ENCODE measurements at regions not wholly inside any gene's neighbourhood (a gene's known extent, or its start where the extent isn't known, plus 50 kb on each side); places are given as distances from the start of the nearest gene placed in this dataset.
"Not testable (repeated sequence)": the region's sequence is repeated elsewhere in the genome, so short reads cannot be mapped to it uniquely, and the experiment has no call there.

DNA sequence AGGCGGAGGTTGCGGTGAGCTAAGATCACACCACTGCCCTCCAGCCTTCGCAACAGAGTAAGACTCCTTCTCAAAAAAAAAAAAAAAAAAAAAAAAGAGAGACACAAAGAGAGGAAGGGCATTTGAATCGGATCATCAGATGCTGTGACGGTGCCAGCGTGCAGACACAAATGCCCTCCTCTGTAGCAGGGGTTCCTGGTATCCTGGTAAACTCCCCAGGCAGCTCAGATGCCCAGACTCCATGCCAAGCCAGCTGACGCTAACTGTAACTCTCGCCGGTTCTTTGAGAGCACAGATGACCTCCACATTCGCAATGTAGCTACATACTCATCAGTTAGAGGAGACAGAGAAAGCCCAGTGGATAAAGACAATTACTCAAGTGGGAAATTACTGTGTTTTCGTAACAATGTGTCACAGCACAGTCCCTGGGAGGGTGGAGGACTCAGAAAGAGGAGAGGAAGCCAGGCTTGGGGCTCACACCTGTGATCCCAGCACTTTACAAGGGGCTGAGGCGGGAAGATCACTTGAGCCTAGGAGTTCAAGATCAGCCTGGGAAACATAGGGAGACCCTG lies 153.1 kb downstream of the BRD1 start:
- no peak for DNase-seq

DNA sequence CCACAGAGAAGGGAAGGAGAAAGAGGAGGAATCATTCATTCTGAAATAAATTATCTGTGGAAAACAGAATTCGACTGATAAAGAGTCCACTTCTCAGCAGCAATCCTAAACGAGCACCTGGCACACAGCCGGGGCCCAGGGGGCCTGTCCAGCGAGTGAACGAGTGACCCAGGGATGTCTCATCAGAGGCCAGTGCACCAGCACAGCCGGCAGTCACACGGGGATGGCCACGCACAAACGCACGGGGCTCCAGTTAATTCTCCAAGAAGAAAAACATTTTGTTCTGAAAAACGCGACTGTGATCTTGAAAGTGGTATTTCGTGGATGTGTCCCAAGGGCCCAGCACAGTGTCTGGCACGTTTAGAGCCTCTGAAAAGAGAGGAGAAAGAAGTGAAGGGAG lies 154.6 kb downstream of the BRD1 start:
- no peak for DNase-seq

GRCh38 chr22:49672014-49672516 lies 155.6 kb downstream of the BRD1 start:
- no peak for DNase-seq

GRCh38 chr22:49671331-49672013 lies 156.2 kb downstream of the BRD1 start:
- DNase-seq: no peak

DNA sequence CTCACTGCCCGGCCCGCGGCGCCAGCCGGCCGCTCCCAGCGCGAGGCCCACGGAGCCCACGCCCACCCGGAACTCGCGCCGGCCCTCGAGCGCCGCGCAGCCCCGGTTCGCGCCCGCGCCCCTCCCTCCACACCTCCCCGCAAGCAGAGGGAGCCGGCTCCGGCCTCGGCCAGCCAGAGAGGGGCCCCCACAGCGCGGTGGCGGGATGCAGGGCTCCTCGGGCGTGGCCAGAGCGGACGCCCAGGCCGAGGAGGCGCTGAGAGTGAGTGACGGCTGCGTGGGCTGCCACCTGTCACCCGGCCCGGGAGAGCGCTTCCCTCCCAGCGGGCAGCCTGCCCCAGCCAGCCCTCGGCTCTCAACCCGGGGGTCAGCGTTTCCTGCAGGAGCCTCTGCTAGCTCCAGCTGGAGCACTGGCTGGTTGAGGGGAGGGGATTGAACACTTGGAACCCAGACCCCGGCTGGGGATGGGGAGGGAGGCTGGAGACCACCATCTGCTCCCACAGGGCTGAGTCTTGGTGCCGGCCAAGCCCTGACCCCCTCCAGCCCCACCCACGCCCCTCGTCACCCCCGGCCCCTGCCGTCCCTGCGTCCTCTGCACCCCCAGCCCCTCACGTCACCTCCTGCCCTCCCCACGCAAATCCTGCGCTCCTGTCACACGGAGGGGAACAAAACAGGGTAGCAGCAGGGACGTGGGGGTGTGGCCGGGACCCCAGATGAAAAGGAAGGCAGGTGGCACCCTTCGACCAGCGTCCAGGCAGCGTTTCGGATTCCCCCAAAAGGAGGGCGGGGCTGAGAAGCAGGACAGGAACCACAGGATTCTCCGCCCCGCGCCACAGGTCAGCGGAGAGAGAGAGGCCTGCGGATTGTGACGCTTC lies 157.0 kb downstream of the BRD1 start:
- no peak for DNase-seq

GRCh38 chr22:49669969-49670455 lies 157.7 kb downstream of the BRD1 start:
- not testable (repeated sequence) for DNase-seq

DNA sequence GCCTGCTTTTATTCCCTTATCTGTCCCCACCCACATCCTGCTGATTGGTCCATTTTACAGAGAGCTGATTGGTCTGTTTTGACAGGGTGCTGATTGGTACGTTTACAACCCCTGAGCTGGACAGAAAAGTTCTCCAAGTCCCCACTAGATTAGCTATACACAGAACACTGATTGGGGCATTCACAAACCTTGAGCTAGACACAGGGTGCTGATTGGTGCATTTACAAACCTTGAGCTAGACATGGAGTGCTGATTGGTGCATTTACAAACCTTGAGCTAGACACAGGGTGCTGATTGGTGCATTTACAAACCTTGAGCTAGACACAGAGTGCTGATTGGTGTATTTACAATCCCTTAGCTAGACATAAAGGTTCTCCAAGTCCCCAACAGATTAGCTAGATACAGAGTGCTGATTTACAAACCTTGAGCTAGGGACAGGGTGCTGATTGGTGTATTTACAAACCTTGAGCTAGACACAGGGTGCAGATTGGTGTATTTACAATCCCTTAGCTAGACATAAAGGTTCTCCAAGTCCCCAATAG lies 158.2 kb downstream of the BRD1 start:
- not testable (repeated sequence) for DNase-seq

DNA sequence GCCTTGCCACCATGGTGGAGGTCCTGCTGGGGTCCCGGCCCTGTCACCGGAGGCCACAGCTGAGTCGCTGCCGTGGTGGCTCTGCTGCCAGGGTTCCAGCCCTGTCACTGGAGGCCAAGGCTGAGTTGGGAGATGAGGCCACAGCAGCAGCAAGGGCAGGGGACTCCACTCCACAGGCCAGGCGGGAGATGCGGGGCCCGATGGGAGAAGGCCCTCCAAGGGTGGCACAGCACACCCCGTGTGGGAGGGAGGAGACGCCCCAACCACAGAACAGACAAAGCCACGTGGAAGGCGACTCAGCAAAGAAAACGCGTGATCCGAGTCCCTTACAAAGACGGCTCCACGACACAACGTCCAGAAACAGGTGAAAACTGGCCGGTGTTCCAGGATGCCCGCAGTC lies 159.3 kb downstream of the BRD1 start:
- no peak for DNase-seq

GRCh38 chr22:49667236-49667635 lies 160.4 kb downstream of the BRD1 start:
- DNase-seq: no peak

- no peak for DNase-seq
Measured at GRCh38 chr22:49666146-49666809, 161.4 kb downstream of the BRD1 start.

DNA sequence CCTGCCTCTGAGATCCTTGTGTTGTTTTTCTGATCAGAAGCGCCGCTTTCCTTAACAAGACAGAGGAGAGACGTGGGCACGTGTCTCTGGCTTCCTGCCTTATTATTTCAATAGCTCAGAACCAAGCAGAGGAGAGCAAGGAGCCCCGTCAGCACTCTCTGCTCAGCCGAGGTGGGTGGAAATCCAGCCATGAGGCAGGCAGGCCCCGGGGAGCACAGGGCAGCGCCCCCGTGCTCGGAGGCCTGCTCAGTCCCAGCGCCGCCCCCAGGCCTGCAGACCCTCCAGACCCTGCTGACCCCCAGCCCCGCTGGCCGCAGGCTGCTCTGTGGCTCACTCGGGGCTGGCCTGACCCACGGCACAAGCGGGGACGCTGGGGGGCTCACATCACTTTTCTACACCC lies 162.8 kb downstream of the BRD1 start:
- DNase-seq: no peak

GRCh38 chr22:49664371-49664881 lies 163.2 kb downstream of the BRD1 start:
- no peak for DNase-seq

GRCh38 chr22:49663823-49664222 lies 163.8 kb downstream of the BRD1 start:
- DNase-seq: no peak

GRCh38 chr22:49663311-49663711 lies 164.4 kb downstream of the BRD1 start:
- no peak for DNase-seq

DNA sequence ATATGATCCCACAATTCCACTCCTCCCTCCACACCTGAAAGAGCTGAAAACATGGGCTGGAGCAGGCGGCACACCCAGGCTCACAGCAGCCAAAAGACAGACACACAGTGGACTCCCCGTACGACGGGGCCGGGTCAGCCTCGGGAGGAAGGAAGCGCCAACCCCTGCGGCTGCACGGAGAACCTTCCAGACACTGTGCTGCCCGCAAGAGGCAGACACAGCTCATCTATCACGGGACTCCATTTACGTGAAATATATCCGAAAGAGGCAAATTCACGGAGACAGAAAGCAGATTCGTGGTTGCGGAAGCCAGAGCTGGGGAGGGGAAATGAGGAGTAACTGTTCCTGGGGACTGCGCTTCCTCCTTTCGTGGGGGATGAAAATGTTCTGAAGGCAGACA lies 165.0 kb downstream of the BRD1 start:
- no peak for DNase-seq

- DNase-seq: no peak
Measured at GRCh38 chr22:49660794-49661781, 166.6 kb downstream of the BRD1 start.

DNA sequence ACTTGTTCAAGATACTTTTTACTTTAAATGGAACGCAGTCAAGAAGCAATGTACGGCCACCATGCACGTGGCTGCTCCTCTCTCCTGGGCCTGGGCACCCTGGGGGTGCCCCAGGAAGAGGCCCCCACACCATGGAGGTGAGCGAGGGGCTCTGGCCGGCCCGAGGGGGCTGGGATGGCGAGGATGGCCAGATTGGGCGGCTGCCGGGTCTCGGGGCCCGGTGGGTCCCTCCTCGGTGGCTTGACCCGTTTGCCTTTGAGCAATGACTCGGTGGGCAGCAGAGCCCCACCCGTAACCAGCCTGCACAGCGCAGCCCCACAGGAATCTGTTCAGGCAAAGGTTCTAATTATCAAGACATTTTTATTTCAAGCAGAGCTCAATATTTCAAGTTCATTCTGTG lies 167.4 kb downstream of the BRD1 start:
- no peak for DNase-seq

GRCh38 chr22:49659924-49660315 lies 167.8 kb downstream of the BRD1 start:
- no peak for DNase-seq

DNA sequence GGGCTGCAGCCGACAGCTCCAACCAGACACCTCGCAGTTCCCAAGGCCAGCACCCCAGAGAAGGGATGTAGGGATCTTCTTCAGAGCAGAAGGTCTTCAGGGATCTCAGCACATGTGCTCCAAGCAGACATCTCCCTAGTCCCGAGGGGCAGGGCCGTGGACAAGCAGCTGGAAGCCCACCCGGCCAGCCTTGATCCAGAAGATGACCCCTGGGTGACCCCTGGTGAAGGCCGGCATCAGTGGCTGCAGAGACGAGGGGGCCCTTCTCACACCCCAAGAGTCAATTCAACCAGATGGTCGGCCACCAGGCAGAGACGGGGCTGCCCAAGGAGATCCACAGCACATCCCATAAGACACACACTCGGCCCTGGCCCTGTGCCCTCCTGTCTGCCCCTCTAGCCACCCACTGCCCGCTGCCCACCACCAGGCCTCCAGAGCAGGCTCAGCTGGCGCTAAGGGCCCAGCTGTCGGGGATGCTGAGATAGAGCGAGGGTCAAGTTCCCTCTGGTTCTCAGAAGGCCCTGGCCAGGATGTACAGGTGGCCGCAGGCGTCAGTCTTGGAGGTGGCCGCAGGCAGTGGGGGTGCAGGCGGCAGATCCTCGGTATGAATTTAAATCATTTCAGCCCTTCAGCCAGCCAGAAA lies 168.3 kb downstream of the BRD1 start:
- DNase-seq: no peak

DNA sequence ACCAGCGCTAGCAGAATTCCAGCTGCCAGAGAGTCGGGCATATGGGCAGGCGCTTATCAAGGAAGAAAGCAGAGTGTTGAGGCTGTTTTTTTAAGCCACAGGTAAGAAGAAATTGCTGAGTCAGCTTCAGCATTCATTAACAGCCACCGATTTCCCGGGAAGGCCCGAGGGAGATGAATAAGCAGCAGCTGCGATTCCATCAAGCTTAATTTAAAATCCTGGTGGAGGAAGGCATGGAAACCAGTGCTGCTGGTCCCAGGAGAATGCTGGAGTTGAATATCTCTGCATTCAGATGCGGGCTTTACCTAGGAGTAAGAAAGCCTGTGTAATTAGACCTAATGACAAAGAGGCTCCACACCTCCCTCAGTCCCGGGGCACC lies 168.8 kb downstream of the BRD1 start:
- DNase-seq: no peak

All from EL (cell line).